ENCODE measurements at regions not wholly inside any gene's neighbourhood (a gene's known extent, or its start where the extent isn't known, plus 50 kb on each side); places are given as distances from the start of the nearest gene placed in this dataset.

DNA sequence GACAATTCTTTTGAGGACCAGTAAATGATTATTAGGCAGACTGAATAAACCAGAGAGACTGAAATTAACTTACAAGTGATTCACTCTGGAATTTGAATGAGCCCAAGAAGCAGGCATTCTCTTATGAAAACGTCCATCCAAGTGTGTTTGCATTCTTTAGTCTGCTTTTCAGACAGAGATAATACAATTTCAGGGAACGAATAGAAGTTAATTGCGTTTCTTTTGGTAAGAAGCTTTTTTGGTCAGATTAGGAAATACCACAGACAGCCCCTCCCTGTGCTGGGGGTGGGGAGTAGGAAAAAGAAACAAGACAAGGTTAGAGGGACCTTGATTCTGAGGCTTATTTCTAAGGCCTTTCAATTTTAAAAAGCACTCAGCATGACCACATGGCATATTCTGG, 874.4 kb downstream of the SUCLG1 start (continued):
- TF ChIP-seq PAX5 (IDR thresholded peaks at IDR 0.05; ENCODE audit: borderline replicate concordance, low read depth, low read length) (no peak), CEBPB (IDR thresholded peaks at IDR 0.05; ENCODE audit: borderline replicate concordance in 1 of 2, low read depth in 2 of 2, low read length in 2 of 2) (no peak), BMI1 (IDR thresholded peaks at IDR 0.05; ENCODE audit: borderline replicate concordance) (no peak), NFYA (IDR thresholded peaks at IDR 0.05; ENCODE audit: borderline replicate concordance, low read depth, low read length) (no peak), ETV6 (conservative IDR thresholded peaks at IDR 0.05 in 1 of 2, IDR thresholded peaks at IDR 0.05 in 1 of 2; ENCODE audit: borderline replicate concordance in 1 of 2, low read depth in 1 of 2) (no peak), SMAD1 (IDR thresholded peaks at IDR 0.05; ENCODE audit: low read depth, partially characterized antibody) (no peak), PBX3 (IDR thresholded peaks at IDR 0.05; ENCODE audit: insufficient replicate concordance, low read depth, low read length) (no peak), NBN (IDR thresholded peaks at IDR 0.05) (no peak), SIN3A (IDR thresholded peaks at IDR 0.05; ENCODE audit: low read depth, low read length) (no peak), RFX5 (IDR thresholded peaks at IDR 0.05; ENCODE audit: low read depth, low read length) (no peak), ZBTB33 (IDR thresholded peaks at IDR 0.05) (no peak), IRF4 (IDR thresholded peaks at IDR 0.05; ENCODE audit: low read depth, low read length) (no peak)
